Activated CD4-positive, alpha-beta T cell treated with anti-CD3 and anti-CD28 coated beads, Interleukin-2, amount 10 ng/mL, durations not matched to agents 24 days and 14 days (primary cell): ENCODE measurements at regions not wholly inside any gene's neighbourhood (a gene's known extent, or its start where the extent isn't known, plus 50 kb on each side); places are given as distances from the start of the nearest gene placed in this dataset.

Source experiments
- DNase-seq: peaks from one replicate; pipeline ENCODE4 v3.0.0; 2022
- H3K27ac Mint-ChIP-seq: one replicate; pipeline ENCODE4 v1.8.0; 2022; ENCODE audit warnings: mild to moderate bottlenecking, mixed read lengths
- H3K27me3 Mint-ChIP-seq: one replicate; pipeline ENCODE4 v1.8.0; 2022; ENCODE audit warnings: mixed read lengths
- H3K36me3 Mint-ChIP-seq: one replicate; pipeline ENCODE4 v1.8.0; 2022; ENCODE audit warnings: low read depth, mild to moderate bottlenecking, mixed read lengths
- H3K4me1 Mint-ChIP-seq: one replicate; pipeline ENCODE4 v1.8.0; 2021; ENCODE audit warnings: mixed read lengths
- H3K4me3 Mint-ChIP-seq: one replicate; pipeline ENCODE4 v1.8.0; 2022; ENCODE audit warnings: mild to moderate bottlenecking, moderate library complexity, mixed read lengths
- H3K9me3 Mint-ChIP-seq: one replicate; pipeline ENCODE4 v1.8.0; 2021; ENCODE audit warnings: mixed read lengths
- intact Hi-C: fragments of 100-400 bp; cut with micrococcal nuclease; formaldehyde crosslinking; loops from one replicate; pipeline ENCODE4 v1.15.1; 2023

GRCh38 chr22:48563118-48563965, 1264.3 kb downstream of the BRD1 start:
- intact Hi-C loops: no loop called here
- Mint-ChIP-seq H3K9me3 (no peaks in the 10 kb centered on the region), H3K4me1 (peaks cover 3% of the 10 kb centered on the region), H3K4me3 (no peak overlapping the region), H3K36me3 (no peaks in the 10 kb centered on the region), H3K27ac (no peak overlapping the region), H3K27me3 (peaks cover 11% of the 10 kb centered on the region)
- no peak for DNase-seq

GRCh38 chr22:48561676-48562075, 1266.0 kb downstream of the BRD1 start:
- Mint-ChIP-seq H3K27ac (no peak overlapping the region), H3K4me1 (peaks cover under 1% of the 10 kb centered on the region), H3K9me3 (no peaks in the 10 kb centered on the region), H3K4me3 (no peak overlapping the region), H3K36me3 (no peaks in the 10 kb centered on the region), H3K27me3 (peaks cover 1% of the 10 kb centered on the region)
- no peak for DNase-seq
- intact Hi-C loops: no loop called here

GRCh38 chr22:48560836-48561235, 1266.8 kb downstream of the BRD1 start:
- no peak overlapping the region for H3K4me3 Mint-ChIP-seq
- H3K9me3 Mint-ChIP-seq: no peaks in the 10 kb centered on the region
- no peak for DNase-seq
- H3K27me3 Mint-ChIP-seq: no peaks in the 10 kb centered on the region
- intact Hi-C loops: no loop called here
- H3K36me3 Mint-ChIP-seq: no peaks in the 10 kb centered on the region
- no peaks in the 10 kb centered on the region for H3K4me1 Mint-ChIP-seq
- H3K27ac Mint-ChIP-seq: no peak overlapping the region

DNA sequence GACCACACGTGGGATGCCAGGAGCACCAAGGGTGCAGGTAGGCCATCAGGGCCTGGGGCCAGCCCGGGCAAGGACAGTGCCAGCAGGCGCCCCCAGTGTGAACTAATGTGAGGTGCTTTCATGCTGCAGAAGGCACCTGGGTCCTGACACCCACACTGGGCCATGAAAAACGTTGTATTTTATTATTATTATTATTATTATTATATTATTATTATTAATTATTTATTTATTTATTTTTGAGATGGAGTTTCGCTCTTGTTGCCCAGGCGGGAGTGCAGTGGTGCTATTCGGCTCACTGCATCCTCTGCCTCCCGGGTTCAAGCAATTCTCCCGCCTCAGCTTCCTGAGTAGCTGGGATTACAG, 1267.3 kb downstream of the BRD1 start:
- no peak overlapping the region for H3K27ac Mint-ChIP-seq
- H3K9me3 Mint-ChIP-seq: no peaks in the 10 kb centered on the region
- intact Hi-C loops: no loop called here
- no peaks in the 10 kb centered on the region for H3K27me3 Mint-ChIP-seq
- no peak overlapping the region for H3K4me3 Mint-ChIP-seq
- H3K4me1 Mint-ChIP-seq: no peaks in the 10 kb centered on the region
- no peak for DNase-seq
- H3K36me3 Mint-ChIP-seq: no peaks in the 10 kb centered on the region

DNA sequence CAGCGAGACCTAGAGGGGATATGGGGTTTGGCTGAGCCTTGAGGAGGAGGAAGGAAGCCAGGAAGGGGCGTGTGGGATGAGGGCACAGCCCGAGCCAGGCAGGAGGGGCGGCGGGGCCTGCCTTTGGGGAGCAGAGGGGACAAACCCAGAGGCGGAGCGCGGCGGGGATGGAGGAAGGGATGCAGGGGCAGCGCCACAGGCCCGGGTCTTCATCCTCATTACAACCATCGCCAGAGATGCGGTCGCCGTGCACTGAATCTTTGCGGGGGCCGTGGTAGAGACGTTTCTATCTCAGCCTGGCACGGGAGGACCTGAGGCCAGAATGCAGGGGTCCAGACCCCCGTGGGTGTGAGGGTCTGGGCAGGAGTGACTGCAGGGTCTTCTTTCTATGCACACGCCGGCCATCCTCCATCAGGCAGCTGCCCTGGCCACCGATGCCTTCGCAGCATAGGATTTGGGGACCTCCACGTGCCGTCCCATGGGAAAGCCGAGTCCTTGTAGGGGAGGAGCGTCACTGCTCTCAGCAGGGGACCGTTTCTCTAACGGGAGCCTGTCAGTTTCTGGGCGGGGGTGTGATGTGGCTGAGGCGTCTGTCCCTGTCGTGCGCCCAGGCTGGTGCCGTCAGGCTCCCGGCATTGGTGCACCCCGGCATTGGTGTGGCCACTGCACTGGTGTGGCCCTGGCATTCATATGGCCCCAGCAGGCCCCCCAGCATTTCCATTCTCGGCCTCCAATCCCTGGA, 1267.9 kb downstream of the BRD1 start:
- intact Hi-C loops: no loop called here
- Mint-ChIP-seq H3K4me1 (no peaks in the 10 kb centered on the region), H3K27me3 (no peaks in the 10 kb centered on the region), H3K9me3 (no peaks in the 10 kb centered on the region), H3K36me3 (no peaks in the 10 kb centered on the region), H3K27ac (no peak overlapping the region), H3K4me3 (no peak overlapping the region)
- DNase-seq: no peak

DNA sequence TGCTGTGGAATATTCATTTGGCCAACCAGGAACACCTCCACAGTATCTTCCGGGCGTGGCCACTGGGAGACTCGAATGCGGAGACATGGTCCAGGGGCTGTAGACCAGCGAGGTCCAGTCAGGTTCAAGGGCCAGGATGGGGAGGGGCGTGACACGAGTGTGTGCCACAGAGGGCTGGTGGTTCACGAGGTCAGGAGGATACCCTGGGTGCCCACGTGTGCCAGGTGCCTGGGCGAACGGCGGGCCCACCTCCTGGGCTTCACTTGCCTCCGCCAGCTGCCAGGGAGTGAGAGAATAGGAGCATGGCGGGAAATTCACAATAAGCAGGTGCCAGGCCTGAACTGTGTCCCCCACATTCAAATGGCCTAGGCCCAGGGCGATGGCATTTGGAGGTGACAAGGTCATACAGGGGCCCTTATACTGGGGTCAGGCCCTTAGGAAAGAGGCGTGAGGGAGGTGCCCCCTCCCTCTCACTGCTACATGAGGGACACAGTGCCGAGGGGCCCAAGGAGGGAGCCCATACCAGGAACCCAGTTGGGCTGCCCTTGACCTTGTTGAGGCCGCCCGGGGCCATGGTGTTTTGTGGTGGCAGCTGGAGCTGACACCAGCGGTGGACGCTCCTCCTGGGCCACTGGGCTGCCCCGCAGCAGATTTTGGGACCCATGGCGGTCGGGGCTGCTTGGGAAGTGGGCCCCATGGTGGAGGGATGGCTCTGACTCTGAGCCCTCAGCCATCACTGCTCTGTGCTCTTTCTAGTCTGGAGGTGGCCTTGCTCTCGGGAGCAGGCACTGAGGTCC, 1268.9 kb downstream of the BRD1 start:
- Mint-ChIP-seq H3K27me3 (no peaks in the 10 kb centered on the region), H3K4me1 (no peaks in the 10 kb centered on the region)
- intact Hi-C loops: no loop called here

DNA sequence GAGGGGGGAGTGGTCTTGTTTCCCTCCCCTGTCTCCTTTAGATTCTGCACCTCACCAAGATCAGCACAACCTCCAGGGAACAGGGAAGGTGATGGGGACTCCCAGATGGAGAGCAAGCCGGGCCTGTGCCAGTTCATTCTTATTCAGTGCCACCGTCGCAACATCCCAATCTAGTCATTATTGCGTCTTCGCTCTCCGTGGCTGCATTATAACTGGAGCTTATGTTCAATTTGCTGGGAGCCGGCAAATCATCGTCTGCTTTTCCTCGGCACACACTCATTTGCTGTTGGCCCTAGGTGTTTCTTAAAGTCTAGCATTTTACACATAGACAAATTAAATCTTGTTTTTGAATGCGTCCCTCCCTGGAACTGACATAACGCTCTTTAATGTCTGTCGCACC, 1269.7 kb downstream of the BRD1 start:
- H3K27me3 Mint-ChIP-seq: no peaks in the 10 kb centered on the region
- no peak for DNase-seq
- no peaks in the 10 kb centered on the region for H3K9me3 Mint-ChIP-seq
- no peak overlapping the region for H3K4me3 Mint-ChIP-seq
- H3K27ac Mint-ChIP-seq: no peak overlapping the region
- H3K36me3 Mint-ChIP-seq: no peaks in the 10 kb centered on the region
- H3K4me1 Mint-ChIP-seq: no peaks in the 10 kb centered on the region
- intact Hi-C loops: no loop called here

More for the DNA sequence above, 1268.9 kb downstream of the BRD1 start:
- H3K4me3 Mint-ChIP-seq: no peak overlapping the region
- H3K9me3 Mint-ChIP-seq: no peaks in the 10 kb centered on the region
- no peaks in the 10 kb centered on the region for H3K36me3 Mint-ChIP-seq
- no peak for DNase-seq
- H3K27ac Mint-ChIP-seq: no peak overlapping the region

GRCh38 chr22:48557473-48557872, 1270.2 kb downstream of the BRD1 start:
- H3K36me3 Mint-ChIP-seq: no peaks in the 10 kb centered on the region
- no peak for DNase-seq
- H3K27ac Mint-ChIP-seq: no peak overlapping the region
- intact Hi-C loops: no loop called here
- H3K4me3 Mint-ChIP-seq: no peak overlapping the region
- H3K27me3 Mint-ChIP-seq: no peaks in the 10 kb centered on the region
- H3K9me3 Mint-ChIP-seq: no peaks in the 10 kb centered on the region
- no peaks in the 10 kb centered on the region for H3K4me1 Mint-ChIP-seq

GRCh38 chr22:48556751-48557150, 1270.9 kb downstream of the BRD1 start:
- Mint-ChIP-seq H3K27ac (no peak overlapping the region), H3K4me1 (no peaks in the 10 kb centered on the region), H3K36me3 (no peaks in the 10 kb centered on the region), H3K4me3 (no peak overlapping the region), H3K27me3 (no peaks in the 10 kb centered on the region), H3K9me3 (no peaks in the 10 kb centered on the region)
- intact Hi-C loops: no loop called here
- no peak for DNase-seq

GRCh38 chr22:48556222-48556621, 1271.5 kb downstream of the BRD1 start:
- no peaks in the 10 kb centered on the region for H3K4me1 Mint-ChIP-seq
- no peaks in the 10 kb centered on the region for H3K27me3 Mint-ChIP-seq
- DNase-seq: no peak
- no peaks in the 10 kb centered on the region for H3K9me3 Mint-ChIP-seq
- no peak overlapping the region for H3K4me3 Mint-ChIP-seq
- intact Hi-C loops: no loop called here
- no peak overlapping the region for H3K27ac Mint-ChIP-seq
- H3K36me3 Mint-ChIP-seq: no peaks in the 10 kb centered on the region

DNA sequence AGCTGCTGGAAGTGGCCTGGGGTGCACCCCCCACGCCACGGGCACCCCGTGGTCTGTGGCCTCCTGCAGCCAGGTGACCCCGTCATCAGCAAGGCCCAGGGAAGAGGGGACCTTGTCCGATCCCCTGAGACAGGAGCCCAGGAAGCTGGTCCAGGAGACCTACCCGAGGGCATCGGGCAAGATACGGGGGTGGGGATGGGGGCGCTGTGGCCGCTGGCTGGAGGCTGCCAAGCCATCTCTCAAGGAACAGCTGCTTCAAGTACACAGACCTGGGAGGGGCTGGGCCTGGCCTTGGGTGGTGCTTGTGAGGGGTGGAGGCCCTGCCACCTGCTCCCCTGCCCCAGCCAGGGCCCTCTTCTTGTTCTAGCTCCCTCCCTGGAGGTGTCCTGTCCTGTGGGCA, 1272.1 kb downstream of the BRD1 start:
- Mint-ChIP-seq H3K27me3 (no peaks in the 10 kb centered on the region), H3K4me1 (no peaks in the 10 kb centered on the region), H3K36me3 (no peaks in the 10 kb centered on the region), H3K27ac (no peak overlapping the region), H3K9me3 (no peaks in the 10 kb centered on the region), H3K4me3 (no peak overlapping the region)
- intact Hi-C loops: no loop called here
- DNase-seq: no peak

- Mint-ChIP-seq H3K4me1 (no peaks in the 10 kb centered on the region), H3K4me3 (no peak overlapping the region), H3K36me3 (no peaks in the 10 kb centered on the region), H3K27me3 (no peaks in the 10 kb centered on the region), H3K27ac (no peak overlapping the region), H3K9me3 (no peaks in the 10 kb centered on the region)
- DNase-seq: no peak
- intact Hi-C loops: no loop called here
Measured at GRCh38 chr22:48554893-48555572, 1272.6 kb downstream of the BRD1 start.

DNA sequence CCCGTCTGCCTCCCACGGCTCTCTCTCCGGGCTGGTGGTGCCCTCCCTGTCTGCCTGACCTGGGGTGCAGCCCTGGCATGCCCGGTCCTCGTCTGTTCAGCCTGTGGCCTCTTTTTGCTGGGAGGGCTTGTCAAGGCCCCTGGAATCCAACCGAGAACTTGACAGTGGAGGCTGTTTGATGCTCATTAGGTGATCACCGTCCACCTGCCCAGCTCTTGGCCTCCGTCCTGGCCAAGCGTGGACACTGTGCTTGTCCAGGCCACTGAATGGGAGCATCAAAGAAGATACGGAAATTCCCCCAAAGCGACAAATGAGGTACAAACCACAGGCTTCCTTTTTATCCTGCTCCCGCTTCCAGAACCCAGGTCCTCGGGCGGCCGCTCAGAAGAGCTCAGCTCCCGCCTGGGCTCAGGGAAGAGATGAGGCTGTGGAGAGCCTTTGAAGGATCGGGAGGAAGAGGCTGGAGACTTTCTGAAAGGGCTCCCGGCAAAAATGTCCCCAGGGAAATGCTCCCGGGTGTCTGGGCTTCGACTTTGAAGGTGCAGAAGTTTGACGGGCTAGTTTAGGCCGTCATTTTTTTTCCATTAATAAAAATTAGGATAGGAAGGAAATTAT, 1273.9 kb downstream of the BRD1 start:
- H3K27me3 Mint-ChIP-seq: no peaks in the 10 kb centered on the region
- no peak overlapping the region for H3K4me3 Mint-ChIP-seq
- H3K4me1 Mint-ChIP-seq: no peaks in the 10 kb centered on the region
- H3K9me3 Mint-ChIP-seq: no peaks in the 10 kb centered on the region
- intact Hi-C loops: no loop called here
- no peak for DNase-seq
- H3K27ac Mint-ChIP-seq: no peak overlapping the region
- no peaks in the 10 kb centered on the region for H3K36me3 Mint-ChIP-seq
